Lower leg skin (tissue), 4 donors: ENCODE measurements at regions not wholly inside any gene's neighbourhood (a gene's known extent, or its start where the extent isn't known, plus 50 kb on each side); places are given as distances from the start of the nearest gene placed in this dataset.

ENCODE experiments used
- DNase-seq, 2 donors: peaks; one replicate each; pipeline ENCODE4 v3.0.0-alpha.2; 2019; ENCODE audit warnings: low spot score in 2 of 2
- H3K4me3 ChIP-seq: fragments of 200-600 bp; sonication (generic); 2 replicates; pipeline ENCODE4 v1.5.1; 2017; ENCODE audit warnings: mild to moderate bottlenecking, low read depth; ENCODE audit not compliant: poor library complexity, severe bottlenecking
- POLR2A ChIP-seq, 2 donors: fragments of 450-650 bp; IDR thresholded peaks; one replicate each; pipeline ENCODE4 v1.6.1; 2016 to 2017; ENCODE audit warnings: antibody characterized with exemption in 2 of 2, mild to moderate bottlenecking in 1 of 2, moderate library complexity in 1 of 2
- WGBS, 2 donors: methylation state at CpG; one replicate each; pipeline ENCODE4 v1.1.5; 2018; 5-methylcytosine and 5-hydroxymethylcytosine counted together
- intact Hi-C: fragments of 100-400 bp; cut with DNase I; formaldehyde crosslinking; loops from one replicate; pipeline ENCODE4 v1.15.0; 2023; ENCODE audit warnings: low total_unique reads
- TF ChIP-seq, protein P1 (sequence below), 3 donors: fragments of 450-650 bp; IDR thresholded peaks; one replicate each; pipeline ENCODE4 v1.5.1; 2016; ENCODE audit warnings: antibody characterized with exemption in 3 of 3, mild to moderate bottlenecking in 3 of 3, moderate library complexity in 2 of 3

DNA sequence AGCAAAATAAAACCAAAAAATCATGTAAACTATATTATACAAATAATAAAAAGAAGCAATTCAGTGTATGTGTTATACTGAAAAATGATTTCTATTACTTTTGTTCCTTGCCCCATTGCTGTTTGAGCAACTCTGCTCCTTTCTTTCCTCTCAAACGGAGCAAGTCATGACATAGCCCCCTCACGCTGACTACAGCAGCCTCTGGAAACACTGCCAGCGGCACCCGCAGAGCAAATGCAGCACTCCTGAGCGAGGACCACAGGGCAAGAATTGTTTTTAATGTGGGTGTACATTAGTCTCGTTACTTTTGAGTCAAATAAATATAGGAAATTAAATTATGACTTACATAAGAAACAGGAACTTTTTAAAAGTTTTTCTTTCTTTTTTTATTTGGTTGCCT, 350.1 kb upstream of the HSF2 start:
- WGBS, 2 donors, result 30 to 40% methylated on average over 6 of the region's 6 CpGs
- no peak for DNase-seq
- no peak overlapping the region for H3K4me3 ChIP-seq
- intact Hi-C loops, result loop anchor here (1.0 kb wide), 1 partner anchor 25 kb away; no protein-coding TSS in a partner anchor
- no peak for TF ChIP-seq POLR2A (IDR thresholded peaks at IDR 0.05)
- TF ChIP-seq, protein P1, sequence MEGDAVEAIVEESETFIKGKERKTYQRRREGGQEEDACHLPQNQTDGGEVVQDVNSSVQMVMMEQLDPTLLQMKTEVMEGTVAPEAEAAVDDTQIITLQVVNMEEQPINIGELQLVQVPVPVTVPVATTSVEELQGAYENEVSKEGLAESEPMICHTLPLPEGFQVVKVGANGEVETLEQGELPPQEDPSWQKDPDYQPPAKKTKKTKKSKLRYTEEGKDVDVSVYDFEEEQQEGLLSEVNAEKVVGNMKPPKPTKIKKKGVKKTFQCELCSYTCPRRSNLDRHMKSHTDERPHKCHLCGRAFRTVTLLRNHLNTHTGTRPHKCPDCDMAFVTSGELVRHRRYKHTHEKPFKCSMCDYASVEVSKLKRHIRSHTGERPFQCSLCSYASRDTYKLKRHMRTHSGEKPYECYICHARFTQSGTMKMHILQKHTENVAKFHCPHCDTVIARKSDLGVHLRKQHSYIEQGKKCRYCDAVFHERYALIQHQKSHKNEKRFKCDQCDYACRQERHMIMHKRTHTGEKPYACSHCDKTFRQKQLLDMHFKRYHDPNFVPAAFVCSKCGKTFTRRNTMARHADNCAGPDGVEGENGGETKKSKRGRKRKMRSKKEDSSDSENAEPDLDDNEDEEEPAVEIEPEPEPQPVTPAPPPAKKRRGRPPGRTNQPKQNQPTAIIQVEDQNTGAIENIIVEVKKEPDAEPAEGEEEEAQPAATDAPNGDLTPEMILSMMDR (IDR thresholded peaks at IDR 0.05), result no peak

DNA sequence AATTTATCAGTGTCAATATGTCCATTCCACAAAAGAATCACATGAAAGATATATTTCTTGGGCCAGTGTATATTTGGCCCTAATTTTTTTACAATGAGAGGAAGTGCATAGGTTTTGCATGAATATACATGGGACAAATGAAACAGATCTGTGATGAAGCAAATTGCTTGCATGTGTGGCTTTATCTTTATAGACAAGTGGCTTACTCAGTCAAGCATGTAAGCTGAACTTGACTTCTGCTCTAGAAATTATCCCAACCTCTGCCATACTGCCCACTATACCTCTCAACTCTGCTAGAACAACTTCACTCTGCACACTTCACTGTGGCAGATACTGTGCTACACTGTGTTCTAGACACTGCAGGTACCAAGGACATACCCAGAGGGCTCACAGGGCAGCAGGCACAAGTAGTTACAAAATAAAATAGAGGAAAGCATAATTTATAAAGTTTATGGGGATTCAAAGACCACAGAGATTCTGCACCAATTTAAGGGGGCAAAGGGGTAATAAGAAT, 349.2 kb upstream of the HSF2 start:
- intact Hi-C loops, result no loop called here
- TF ChIP-seq POLR2A (IDR thresholded peaks at IDR 0.05), result no peak
- TF ChIP-seq, protein P1 (IDR thresholded peaks at IDR 0.05), result no peak
- no peak for DNase-seq
- no peak overlapping the region for H3K4me3 ChIP-seq

DNA sequence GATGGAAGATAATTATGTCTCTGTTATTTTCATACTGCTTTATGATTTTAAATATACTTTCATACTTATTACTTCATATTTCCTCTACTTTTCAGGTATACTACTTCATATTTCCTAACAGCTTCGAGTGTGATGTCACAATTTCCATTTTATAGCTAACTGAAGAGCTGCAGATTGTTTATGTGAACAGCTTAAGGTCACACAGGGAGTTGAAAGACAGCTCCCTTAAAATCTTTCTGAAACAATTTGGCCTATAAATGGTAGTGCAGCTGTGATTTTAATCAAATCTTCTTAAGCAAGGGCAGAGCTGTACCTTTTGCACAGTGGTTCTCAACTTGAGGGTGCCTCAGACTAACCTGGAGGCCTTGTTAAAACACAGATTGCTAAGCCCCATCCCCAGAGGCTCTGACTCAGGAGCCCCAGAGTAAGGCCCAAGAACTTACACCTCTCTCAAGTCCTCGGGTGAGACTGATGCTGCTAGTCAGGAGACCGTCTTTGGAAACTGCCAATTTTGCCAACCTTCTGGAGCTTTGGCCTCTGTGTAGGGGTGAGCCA, 347.0 kb upstream of the HSF2 start:
- 76 to 84% methylated on average over 3 of the region's 3 CpGs for WGBS, 2 donors
- H3K4me3 ChIP-seq, result no peak overlapping the region
- TF ChIP-seq, protein P1 (IDR thresholded peaks at IDR 0.05), result no peak
- TF ChIP-seq POLR2A (IDR thresholded peaks at IDR 0.05), result no peak
- intact Hi-C loops, result no loop called here
- no peak for DNase-seq

DNA sequence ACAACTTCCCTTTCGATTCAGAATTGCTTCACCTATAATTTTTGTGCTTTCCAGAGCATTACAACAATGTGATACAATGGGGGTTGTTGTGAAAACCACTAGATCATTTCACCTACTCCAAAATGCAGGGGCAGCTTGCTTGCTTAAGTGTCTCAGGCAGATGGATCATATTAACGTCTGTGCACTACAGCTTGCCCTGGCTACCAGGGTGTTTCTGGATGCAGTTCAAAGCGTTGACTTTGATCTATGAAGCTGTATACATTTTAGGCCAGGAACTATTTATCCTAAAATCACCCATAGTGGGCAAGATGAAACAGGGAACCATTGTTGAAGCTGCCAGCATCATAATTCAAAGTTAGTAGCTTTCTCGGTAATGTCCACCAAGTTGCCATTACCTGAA, 339.5 kb upstream of the HSF2 start:
- no peak overlapping the region for H3K4me3 ChIP-seq
- no peak for DNase-seq
- intact Hi-C loops, result no loop called here
- WGBS, 2 donors, result 53 to 64% methylated on average over 4 of the region's 4 CpGs
- TF ChIP-seq POLR2A (IDR thresholded peaks at IDR 0.05), result no peak
- TF ChIP-seq, protein P1 (IDR thresholded peaks at IDR 0.05), result no peak

DNA sequence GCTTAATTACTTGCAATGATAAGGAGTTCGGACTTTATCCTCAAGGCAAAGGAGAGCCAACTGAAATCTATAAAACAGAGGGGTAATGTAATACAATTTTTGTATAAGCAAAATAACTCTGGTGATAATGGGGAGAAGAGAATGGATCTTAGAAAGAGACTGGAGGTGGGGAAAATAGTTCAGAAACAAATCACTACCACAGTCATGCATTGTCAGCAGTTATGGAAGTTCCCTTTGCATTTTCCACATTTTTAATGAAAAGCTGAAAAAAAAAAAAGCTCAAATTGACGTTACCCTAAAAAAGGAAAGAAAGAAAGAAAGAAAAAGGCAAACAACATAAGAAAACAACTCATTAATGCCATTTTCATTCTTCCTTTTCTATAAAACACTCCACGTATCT, 337.6 kb upstream of the HSF2 start:
- 91 to 93% methylated on average over 3 of the region's 3 CpGs for WGBS, 2 donors
- TF ChIP-seq, protein P1 (IDR thresholded peaks at IDR 0.05), result no peak
- TF ChIP-seq POLR2A (IDR thresholded peaks at IDR 0.05), result no peak
- DNase-seq, result no peak
- no peak overlapping the region for H3K4me3 ChIP-seq
- intact Hi-C loops, result no loop called here

DNA sequence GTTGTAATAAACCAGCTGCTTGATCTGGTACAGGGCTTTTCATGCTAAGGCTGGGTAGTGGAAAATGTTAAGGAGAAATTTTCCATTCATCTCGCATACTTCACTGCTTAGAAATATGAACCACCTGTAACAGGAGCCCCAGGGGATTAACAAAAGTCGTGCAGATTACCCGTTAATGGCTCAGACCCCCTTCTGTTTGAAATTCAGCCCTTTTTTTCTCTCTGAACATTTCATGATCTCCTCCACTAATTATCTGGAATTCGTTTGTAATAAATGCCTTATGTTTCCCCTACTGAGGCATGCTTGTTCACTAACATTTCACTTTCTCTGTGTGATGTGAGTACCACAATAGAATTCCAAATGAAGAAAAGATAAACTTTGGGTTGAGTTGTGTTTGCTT, 336.4 kb upstream of the HSF2 start:
- no peak overlapping the region for H3K4me3 ChIP-seq
- no peak for DNase-seq
- WGBS, 2 donors, result 35 to 43% methylated on average over 4 of the region's 4 CpGs
- intact Hi-C loops, result no loop called here
- TF ChIP-seq, protein P1 (IDR thresholded peaks at IDR 0.05), result no peak
- no peak for TF ChIP-seq POLR2A (IDR thresholded peaks at IDR 0.05)
